Keratinocyte (primary cell): ENCODE measurements at regions not wholly inside any gene's neighbourhood (a gene's known extent, or its start where the extent isn't known, plus 50 kb on each side); places are given as distances from the start of the nearest gene placed in this dataset.

ENCODE experiments used
- DNase-seq: peaks from one replicate; pipeline ENCODE4 v3.0.0-alpha.2; 2011; ENCODE audit warnings: low read depth, missing footprints, low spot score
- FAIRE-seq: peaks from 2 replicates; lab custom pipeline; 2011; peaks lifted over from hg19 to GRCh38; lab: Jason Lieb, UNC
- H2AFZ ChIP-seq: 2 replicates; pipeline ENCODE4 v1.6.0; 2012; ENCODE audit warnings: low read length, control low read depth, inconsistent platforms; ENCODE audit not compliant: control insufficient read depth
- H3K27ac ChIP-seq: 2 replicates; pipeline ENCODE4 v1.5.1; 2011; ENCODE audit warnings: low read length; ENCODE audit not compliant: control insufficient read depth, insufficient read depth
- H3K27me3 ChIP-seq: 3 replicates; pipeline ENCODE4 v1.6.0; 2011; ENCODE audit warnings: low read length; ENCODE audit not compliant: control insufficient read depth, insufficient read depth; ENCODE audit errors: extremely low read depth
- H3K36me3 ChIP-seq, 2 experiments: 2 replicates in 1 of 2; 3 replicates in 1 of 2; pipeline ENCODE4 v1.5.1; 2011; ENCODE audit warnings: low read length in 2 of 2, mild to moderate bottlenecking in 1 of 2; ENCODE audit not compliant: control insufficient read depth in 2 of 2, insufficient read depth in 2 of 2; ENCODE audit errors: extremely low read depth in 1 of 2
- H3K4me1 ChIP-seq: 3 replicates; pipeline ENCODE4 v1.5.1; 2011; ENCODE audit warnings: low read length; ENCODE audit not compliant: control insufficient read depth, insufficient read depth; ENCODE audit errors: extremely low read depth
- H3K4me2 ChIP-seq: 3 replicates; pipeline ENCODE4 v1.6.0; 2011; ENCODE audit warnings: low read depth, low read length; ENCODE audit not compliant: control insufficient read depth, insufficient read depth; ENCODE audit errors: extremely low read depth
- H3K4me3 ChIP-seq, 3 experiments: fragments of 200-600 bp in 1 of 3; sonication (generic) in 1 of 3; 2 replicates in 2 of 3; 3 replicates in 1 of 3; pipeline ENCODE4 v1.5.1; 2011 to 2016; ENCODE audit warnings: low read length in 3 of 3, mild to moderate bottlenecking in 3 of 3, control low read depth in 2 of 3, inconsistent platforms in 1 of 3, low read depth in 1 of 3, mixed read lengths in 1 of 3, mixed run types in 1 of 3, moderate library complexity in 1 of 3; ENCODE audit not compliant: control insufficient read depth in 2 of 3, insufficient read depth in 2 of 3; ENCODE audit errors: extremely low read depth in 1 of 3
- H3K79me2 ChIP-seq: 2 replicates; pipeline ENCODE4 v1.6.0; 2012; ENCODE audit warnings: low read length; ENCODE audit not compliant: control insufficient read depth, insufficient read depth
- H3K9ac ChIP-seq: 3 replicates; pipeline ENCODE4 v1.6.0; 2011; ENCODE audit warnings: low read length; ENCODE audit not compliant: control insufficient read depth, insufficient read depth; ENCODE audit errors: extremely low read depth
- H3K9me1 ChIP-seq: 3 replicates; pipeline ENCODE4 v1.6.0; 2011; ENCODE audit warnings: low read length; ENCODE audit not compliant: control insufficient read depth, insufficient read depth; ENCODE audit errors: extremely low read depth
- H3K9me3 ChIP-seq: 2 replicates; pipeline ENCODE4 v1.5.1; 2012; ENCODE audit warnings: low read depth, low read length; ENCODE audit not compliant: control insufficient read depth
- H4K20me1 ChIP-seq: 3 replicates; pipeline ENCODE4 v1.6.0; 2011; ENCODE audit warnings: low read length; ENCODE audit not compliant: control insufficient read depth, insufficient read depth; ENCODE audit errors: extremely low read depth
- EZH2 ChIP-seq: IDR thresholded peaks from one replicate; pipeline ENCODE4 v1.6.1; 2012; ENCODE audit warnings: inconsistent platforms, mild to moderate bottlenecking, low read length, moderate library complexity
- dilution Hi-C: fragments of 300-500 bp; cut with MboI; formaldehyde crosslinking; loops from one replicate; pipeline ENCODE4 v1.7.0; 2020; ENCODE audit warnings: low sequenced_read_pairs; ENCODE audit not compliant: extremely low pct_ligation_motif_present
- TF ChIP-seq, protein P1 (sequence below), 3 experiments: IDR thresholded peaks in 1 of 3; conservative IDR thresholded peaks in 1 of 3; optimal IDR thresholded peaks in 1 of 3; 2 replicates in 2 of 3; 3 replicates in 1 of 3; pipeline versions ENCODE3 to v1.5.1; 2011; ENCODE audit warnings: low read length in 3 of 3, mild to moderate bottlenecking in 3 of 3, moderate library complexity in 2 of 3, control low read depth in 1 of 3, inconsistent platforms in 1 of 3; ENCODE audit not compliant: insufficient read depth in 2 of 3; ENCODE audit errors: extremely low read depth in 1 of 3

DNA sequence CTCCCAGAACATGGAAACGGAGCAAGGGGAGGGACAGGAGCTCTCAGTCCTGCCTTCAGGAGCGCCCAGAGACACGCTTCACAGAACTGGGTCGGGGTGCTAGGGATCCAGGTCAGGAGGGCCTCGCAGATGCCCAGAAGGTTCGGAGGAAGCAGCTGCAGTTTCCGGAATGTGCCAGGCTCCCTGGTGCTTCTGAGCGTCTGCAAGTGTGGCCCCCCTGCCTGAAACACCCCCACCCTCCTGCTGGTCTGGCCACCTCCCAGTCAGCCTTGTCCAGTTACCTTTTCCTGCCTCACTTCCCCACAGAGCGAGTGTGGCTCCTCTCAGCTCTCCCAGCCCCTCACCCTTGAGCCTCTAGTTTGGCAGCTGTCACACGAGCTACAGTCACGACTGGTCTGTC is 88.3 kb upstream of the TAF1B start:
- no peaks in the 10 kb centered on the region for H3K9me3 ChIP-seq
- H3K36me3 ChIP-seq: no peaks in the 10 kb centered on the region
- peaks cover 54% of the 10 kb centered on the region for H3K4me1 ChIP-seq
- no peaks in the 10 kb centered on the region for H4K20me1 ChIP-seq
- no peak for TF ChIP-seq EZH2
- TF ChIP-seq, protein P1, sequence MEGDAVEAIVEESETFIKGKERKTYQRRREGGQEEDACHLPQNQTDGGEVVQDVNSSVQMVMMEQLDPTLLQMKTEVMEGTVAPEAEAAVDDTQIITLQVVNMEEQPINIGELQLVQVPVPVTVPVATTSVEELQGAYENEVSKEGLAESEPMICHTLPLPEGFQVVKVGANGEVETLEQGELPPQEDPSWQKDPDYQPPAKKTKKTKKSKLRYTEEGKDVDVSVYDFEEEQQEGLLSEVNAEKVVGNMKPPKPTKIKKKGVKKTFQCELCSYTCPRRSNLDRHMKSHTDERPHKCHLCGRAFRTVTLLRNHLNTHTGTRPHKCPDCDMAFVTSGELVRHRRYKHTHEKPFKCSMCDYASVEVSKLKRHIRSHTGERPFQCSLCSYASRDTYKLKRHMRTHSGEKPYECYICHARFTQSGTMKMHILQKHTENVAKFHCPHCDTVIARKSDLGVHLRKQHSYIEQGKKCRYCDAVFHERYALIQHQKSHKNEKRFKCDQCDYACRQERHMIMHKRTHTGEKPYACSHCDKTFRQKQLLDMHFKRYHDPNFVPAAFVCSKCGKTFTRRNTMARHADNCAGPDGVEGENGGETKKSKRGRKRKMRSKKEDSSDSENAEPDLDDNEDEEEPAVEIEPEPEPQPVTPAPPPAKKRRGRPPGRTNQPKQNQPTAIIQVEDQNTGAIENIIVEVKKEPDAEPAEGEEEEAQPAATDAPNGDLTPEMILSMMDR (optimal IDR thresholded peaks at IDR 0.05 in 1 of 3, IDR thresholded peaks at IDR 0.05 in 1 of 3, conservative IDR thresholded peaks at IDR 0.05 in 1 of 3; ENCODE audit: extremely low read depth in 1 of 3, insufficient read depth in 2 of 3, low read length in 3 of 3): no peak
- DNase-seq (no peak), FAIRE-seq (no peak)
- H3K27ac ChIP-seq: no peak overlapping the region
- H3K27me3 ChIP-seq: no peaks in the 10 kb centered on the region
- dilution Hi-C loops: loop anchor here (25.0 kb wide), 1 partner anchor 282 kb away; the partner anchor contains the start of gene KLF11
- no peak overlapping the region for H2AFZ ChIP-seq
- H3K9ac ChIP-seq: no peak overlapping the region
- no peak overlapping the region for H3K4me3 ChIP-seq
- no peak overlapping the region for H3K4me2 ChIP-seq
- no peaks in the 10 kb centered on the region for H3K79me2 ChIP-seq
- H3K9me1 ChIP-seq: no peaks in the 10 kb centered on the region

DNA sequence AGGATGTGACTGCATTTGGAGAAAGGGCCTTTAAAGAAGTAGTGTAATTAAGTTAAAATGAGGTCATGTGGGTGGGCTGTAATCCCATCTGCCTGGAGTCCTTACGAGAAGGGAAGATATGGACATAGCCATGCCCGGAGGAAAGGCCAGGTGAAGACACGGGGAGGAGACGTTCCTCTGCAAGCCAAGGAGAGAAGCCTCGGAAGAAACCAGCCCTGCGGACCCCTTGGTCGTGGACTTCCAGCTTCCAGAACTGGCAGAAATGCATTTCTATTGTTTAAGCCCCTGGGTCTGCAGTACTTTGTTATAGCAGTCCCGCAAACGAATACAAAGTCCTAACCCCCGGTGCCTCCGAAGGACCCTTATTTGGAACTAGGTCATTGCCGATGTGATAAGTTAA is 87.6 kb upstream of the TAF1B start:
- no peak overlapping the region for H3K27ac ChIP-seq
- TF ChIP-seq, protein P1 (optimal IDR thresholded peaks at IDR 0.05 in 1 of 3, IDR thresholded peaks at IDR 0.05 in 1 of 3, conservative IDR thresholded peaks at IDR 0.05 in 1 of 3; ENCODE audit: extremely low read depth in 1 of 3, insufficient read depth in 2 of 3, low read length in 3 of 3): no peak
- no peak for TF ChIP-seq EZH2
- H3K79me2 ChIP-seq: no peaks in the 10 kb centered on the region
- no peak overlapping the region for H3K9ac ChIP-seq
- no peak overlapping the region for H2AFZ ChIP-seq
- H3K4me1 ChIP-seq: peaks cover 61% of the 10 kb centered on the region
- no peaks in the 10 kb centered on the region for H3K9me3 ChIP-seq
- H3K4me2 ChIP-seq: no peak overlapping the region
- no peak overlapping the region for H3K4me3 ChIP-seq
- dilution Hi-C loops: loop anchor here (25.0 kb wide), 1 partner anchor 282 kb away; the partner anchor contains the start of gene KLF11
- no peak for FAIRE-seq
- no peaks in the 10 kb centered on the region for H3K36me3 ChIP-seq
- H3K9me1 ChIP-seq: no peaks in the 10 kb centered on the region
- DNase-seq: no peak
- H3K27me3 ChIP-seq: no peaks in the 10 kb centered on the region
- H4K20me1 ChIP-seq: no peaks in the 10 kb centered on the region
